Prostate gland (tissue), 2 donors: ENCODE measurements at regions not wholly inside any gene's neighbourhood (a gene's known extent, or its start where the extent isn't known, plus 50 kb on each side); places are given as distances from the start of the nearest gene placed in this dataset.

Experiments used
- POLR2AphosphoS5 ChIP-seq: sonication (generic); formaldehyde crosslinking; IDR thresholded peaks from one replicate; pipeline ENCODE4 v1.6.1; 2017; ENCODE audit warnings: antibody characterized with exemption
- TF ChIP-seq, protein P1 (sequence below), 4 experiments: fragments of 200-600 bp in 2 of 4; fragments of 450-650 bp in 2 of 4; sonication (generic) in 2 of 4; IDR thresholded peaks; 1 replicate in 3 of 4; 2 replicates in 1 of 4; pipeline ENCODE4 v1.5.1; 2016 to 2019; ENCODE audit warnings: antibody characterized with exemption in 4 of 4, mild to moderate bottlenecking in 2 of 4, moderate library complexity in 2 of 4

DNA sequence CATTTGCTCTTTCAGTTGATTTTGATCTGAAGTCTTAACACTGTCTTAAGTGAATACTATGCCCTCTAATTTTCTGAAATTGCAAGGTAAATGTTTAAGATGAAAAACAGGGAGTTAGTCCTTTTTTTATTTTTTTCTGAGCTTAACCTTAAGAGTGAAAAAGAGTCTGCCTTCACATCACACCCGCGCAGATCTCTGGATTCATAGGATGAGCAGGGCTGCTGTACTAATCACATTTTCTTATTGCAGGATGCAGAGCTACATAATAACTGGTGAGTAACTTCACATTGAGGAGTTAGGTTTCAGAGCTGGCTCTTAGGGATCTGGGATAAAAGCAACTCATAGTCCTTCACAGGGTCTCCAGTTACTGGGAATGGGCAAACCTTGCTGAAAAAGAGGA, 188.7 kb upstream of the ATP1B1 start:
- TF ChIP-seq, protein P1, sequence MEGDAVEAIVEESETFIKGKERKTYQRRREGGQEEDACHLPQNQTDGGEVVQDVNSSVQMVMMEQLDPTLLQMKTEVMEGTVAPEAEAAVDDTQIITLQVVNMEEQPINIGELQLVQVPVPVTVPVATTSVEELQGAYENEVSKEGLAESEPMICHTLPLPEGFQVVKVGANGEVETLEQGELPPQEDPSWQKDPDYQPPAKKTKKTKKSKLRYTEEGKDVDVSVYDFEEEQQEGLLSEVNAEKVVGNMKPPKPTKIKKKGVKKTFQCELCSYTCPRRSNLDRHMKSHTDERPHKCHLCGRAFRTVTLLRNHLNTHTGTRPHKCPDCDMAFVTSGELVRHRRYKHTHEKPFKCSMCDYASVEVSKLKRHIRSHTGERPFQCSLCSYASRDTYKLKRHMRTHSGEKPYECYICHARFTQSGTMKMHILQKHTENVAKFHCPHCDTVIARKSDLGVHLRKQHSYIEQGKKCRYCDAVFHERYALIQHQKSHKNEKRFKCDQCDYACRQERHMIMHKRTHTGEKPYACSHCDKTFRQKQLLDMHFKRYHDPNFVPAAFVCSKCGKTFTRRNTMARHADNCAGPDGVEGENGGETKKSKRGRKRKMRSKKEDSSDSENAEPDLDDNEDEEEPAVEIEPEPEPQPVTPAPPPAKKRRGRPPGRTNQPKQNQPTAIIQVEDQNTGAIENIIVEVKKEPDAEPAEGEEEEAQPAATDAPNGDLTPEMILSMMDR (IDR thresholded peaks at IDR 0.05) = no peak
- no peak for TF ChIP-seq POLR2AphosphoS5
